ENCODE measurements at regions not wholly inside any gene's neighbourhood (a gene's known extent, or its start where the extent isn't known, plus 50 kb on each side); places are given as distances from the start of the nearest gene placed in this dataset.

DNA sequence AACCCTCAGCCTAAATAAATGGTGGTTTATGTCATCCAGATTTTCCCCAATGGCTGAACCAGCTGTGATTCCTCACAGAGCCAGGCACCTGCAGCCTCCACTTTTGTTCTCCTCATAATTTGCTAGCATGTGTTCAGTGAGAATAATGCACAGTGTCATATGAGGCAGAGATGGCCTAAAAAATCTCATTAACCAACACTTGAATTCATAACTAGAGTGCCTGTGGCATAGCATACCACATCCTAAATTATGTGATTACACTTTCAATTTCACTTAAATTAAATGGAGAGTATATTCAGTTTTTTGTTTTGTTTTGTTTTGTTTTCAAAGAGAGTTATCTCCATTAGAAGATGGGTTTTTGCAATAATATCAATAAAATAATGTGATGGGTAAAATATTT lies 488.0 kb downstream of the CBLN2 start:
- no peaks in the 10 kb centered on the region for H3K27me3 ChIP-seq (replicated peaks; ENCODE audit: control insufficient read depth, insufficient read depth, low read length)
- no peak for TF ChIP-seq CTCF (IDR thresholded peaks at IDR 0.05; ENCODE audit: insufficient read depth, low read length, poor library complexity, severe bottlenecking)
- no peak for DNase-seq (ENCODE audit: extremely low read depth, insufficient read length)
- H3K36me3 ChIP-seq (ENCODE audit: control insufficient read depth, insufficient read depth, low read length) = no peaks in the 10 kb centered on the region
- H3K4me3 ChIP-seq (replicated peaks; ENCODE audit: low read depth, low read length) = no peak overlapping the region

DNA sequence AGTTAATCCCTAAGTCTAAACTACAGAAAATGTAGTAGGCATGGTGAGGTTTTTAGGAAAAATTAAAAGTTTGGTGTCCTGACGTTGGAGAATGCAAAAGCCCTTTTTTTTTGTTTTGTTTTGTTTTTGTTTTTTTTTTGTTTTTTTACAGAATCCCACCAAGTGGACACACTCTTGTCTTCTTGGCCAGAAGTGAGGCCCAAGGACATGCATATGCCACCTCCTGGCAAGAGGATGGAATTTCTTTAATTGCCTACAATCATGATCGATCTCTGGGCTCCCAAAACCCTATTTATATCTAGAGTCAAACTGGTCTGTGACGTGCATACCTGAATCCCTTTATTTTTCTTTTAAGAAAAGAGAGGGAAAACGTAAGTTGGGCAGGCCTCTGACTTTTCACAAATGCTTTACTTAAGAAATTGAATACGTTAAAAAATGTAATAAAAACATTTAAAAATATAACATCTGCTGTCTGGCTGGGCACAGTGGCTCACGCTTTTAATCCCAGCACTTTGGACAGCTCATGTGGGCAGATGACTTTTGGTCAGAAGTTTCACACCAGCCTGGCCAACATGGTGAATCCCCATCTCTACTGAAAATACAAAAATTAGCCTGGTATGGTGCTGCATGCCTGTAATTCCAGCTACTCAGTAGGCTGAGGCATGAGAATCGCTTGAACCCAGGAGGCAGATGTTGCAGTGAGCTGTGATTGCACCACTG lies 502.7 kb downstream of the CBLN2 start:
- no peak for TF ChIP-seq CTCF (IDR thresholded peaks at IDR 0.05; ENCODE audit: insufficient read depth, low read length, poor library complexity, severe bottlenecking)
- no peaks in the 10 kb centered on the region for H3K36me3 ChIP-seq (ENCODE audit: control insufficient read depth, insufficient read depth, low read length)
- DNase-seq (ENCODE audit: extremely low read depth, insufficient read length) = no peak
- no peaks in the 10 kb centered on the region for H3K27me3 ChIP-seq (replicated peaks; ENCODE audit: control insufficient read depth, insufficient read depth, low read length)
- no peak overlapping the region for H3K4me3 ChIP-seq (replicated peaks; ENCODE audit: low read depth, low read length)

DNA sequence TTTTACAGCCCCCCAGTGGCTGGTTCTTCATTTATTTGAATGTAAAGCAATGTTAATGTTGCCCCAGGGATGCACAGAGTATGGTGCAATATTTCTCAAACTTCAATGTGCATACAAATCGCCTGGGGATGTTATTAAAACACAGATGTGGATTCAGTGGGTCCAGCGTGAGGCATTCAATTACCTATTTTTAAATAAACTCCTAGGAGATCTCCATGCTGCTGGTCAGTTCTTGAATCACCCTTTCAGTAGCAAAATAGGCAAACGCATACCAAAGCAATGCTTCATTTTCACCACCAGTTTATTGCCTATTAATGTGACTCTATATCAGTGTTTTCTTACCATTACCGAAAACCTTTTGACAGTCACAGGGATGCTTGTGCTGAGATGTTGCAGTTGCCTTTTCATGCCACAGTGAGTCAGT lies 530.7 kb downstream of the CBLN2 start:
- no peaks in the 10 kb centered on the region for H3K36me3 ChIP-seq (ENCODE audit: control insufficient read depth, insufficient read depth, low read length)
- no peaks in the 10 kb centered on the region for H3K27me3 ChIP-seq (replicated peaks; ENCODE audit: control insufficient read depth, insufficient read depth, low read length)
- DNase-seq (ENCODE audit: extremely low read depth, insufficient read length) = no peak
- H3K4me3 ChIP-seq (replicated peaks; ENCODE audit: low read depth, low read length) = no peak overlapping the region
- TF ChIP-seq CTCF (IDR thresholded peaks at IDR 0.05; ENCODE audit: insufficient read depth, low read length, poor library complexity, severe bottlenecking) = no peak

DNA sequence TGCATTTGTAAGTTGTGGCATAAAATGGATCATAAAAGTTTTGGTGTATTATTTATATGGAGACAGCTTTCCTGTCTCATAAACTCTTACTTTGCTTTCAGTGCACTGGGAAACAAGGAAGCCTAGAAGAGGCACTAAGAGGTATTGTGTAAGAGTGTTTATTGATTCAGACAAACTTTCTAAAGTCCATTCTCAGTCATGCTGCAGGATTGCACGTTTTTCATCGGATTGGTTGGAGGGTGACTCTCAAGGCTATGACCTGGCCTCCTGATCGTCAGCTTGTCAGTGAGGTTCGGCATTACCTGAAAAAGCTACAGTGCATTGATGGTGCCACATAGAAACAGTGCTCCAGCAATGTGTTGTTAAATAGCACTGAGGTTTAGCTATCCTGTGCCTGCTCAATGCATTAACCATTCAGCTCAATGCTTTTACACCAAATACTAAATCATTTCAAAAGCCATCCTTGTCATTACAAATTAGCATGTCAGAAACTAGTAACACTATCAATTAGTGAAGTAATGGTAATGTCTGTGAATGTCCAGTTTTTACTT lies 545.5 kb downstream of the CBLN2 start:
- H3K4me3 ChIP-seq (replicated peaks; ENCODE audit: low read depth, low read length) = no peak overlapping the region
- H3K36me3 ChIP-seq (ENCODE audit: control insufficient read depth, insufficient read depth, low read length) = no peaks in the 10 kb centered on the region
- no peak for TF ChIP-seq CTCF (IDR thresholded peaks at IDR 0.05; ENCODE audit: insufficient read depth, low read length, poor library complexity, severe bottlenecking)
- no peak for DNase-seq (ENCODE audit: extremely low read depth, insufficient read length)
- H3K27me3 ChIP-seq (replicated peaks; ENCODE audit: control insufficient read depth, insufficient read depth, low read length) = no peaks in the 10 kb centered on the region

DNA sequence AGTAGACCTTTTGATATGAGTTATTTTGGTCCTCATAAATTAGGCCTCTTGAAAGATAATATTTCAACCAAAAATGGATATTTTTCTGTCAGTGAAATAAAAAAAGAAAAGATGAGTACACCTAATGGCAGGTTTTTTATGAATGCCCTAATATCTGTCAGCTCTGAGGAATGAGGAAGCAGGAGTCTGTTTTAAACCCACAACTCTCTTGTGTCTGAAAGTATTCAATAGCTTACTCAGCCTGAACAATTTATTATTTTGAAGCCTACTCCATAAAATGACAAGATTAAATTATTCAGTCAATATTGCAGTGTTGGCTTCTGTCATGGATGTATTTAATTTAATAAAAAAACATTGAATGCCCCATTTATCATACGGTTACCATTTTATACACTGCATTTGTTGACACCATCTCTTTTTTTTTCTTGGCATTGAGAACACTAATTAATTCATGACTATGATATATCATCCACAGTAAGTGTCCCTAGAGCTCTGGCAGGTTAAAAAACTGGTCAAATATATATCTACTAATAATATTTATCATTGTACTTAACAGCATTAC lies 548.2 kb downstream of the CBLN2 start:
- H3K36me3 ChIP-seq (ENCODE audit: control insufficient read depth, insufficient read depth, low read length) = no peaks in the 10 kb centered on the region
- no peak for TF ChIP-seq CTCF (IDR thresholded peaks at IDR 0.05; ENCODE audit: insufficient read depth, low read length, poor library complexity, severe bottlenecking)
- no peaks in the 10 kb centered on the region for H3K27me3 ChIP-seq (replicated peaks; ENCODE audit: control insufficient read depth, insufficient read depth, low read length)
- no peak overlapping the region for H3K4me3 ChIP-seq (replicated peaks; ENCODE audit: low read depth, low read length)
- DNase-seq (ENCODE audit: extremely low read depth, insufficient read length) = no peak
